Pancreas (tissue), 10 donors: ENCODE measurements at regions not wholly inside any gene's neighbourhood (a gene's known extent, or its start where the extent isn't known, plus 50 kb on each side); places are given as distances from the start of the nearest gene placed in this dataset.
A peak's percentile ranks its signal among the peaks of the same experiment; 100 is the strongest.

Experiments used
- ATAC-seq, 4 donors: fragments of 200-7000 bp; cut with Tn5 transposase; one replicate each; pipeline versions ENCODE4 v1.8.0 to v1.9.1; 2020; ENCODE audit warnings: mild to moderate bottlenecking in 4 of 4, moderate library complexity in 4 of 4
- DNase-seq, 6 donors: peaks; one replicate each; pipeline ENCODE4 v3.0.0-alpha.2; 2020
- FAIRE-seq: peaks from 2 replicates; lab custom pipeline; 2012; peaks lifted over from hg19 to GRCh38; lab: Jason Lieb, UNC
- H3K27ac ChIP-seq, 4 donors: fragments of 200-600 bp; sonication (generic); 1 replicate in 3 of 4; 2 replicates in 1 of 4; pipeline versions ENCODE4 v1.5.0 to v1.8.0; 2020
- H3K27me3 ChIP-seq, 4 donors: fragments of 200-600 bp; one replicate each; pipeline ENCODE4 v1.8.0; 2021
- H3K36me3 ChIP-seq, 3 donors: fragments of 200-600 bp; sonication (generic) in 1 of 3; one replicate each; pipeline versions ENCODE4 v1.5.0 to v1.8.0; 2020 to 2021
- H3K4me1 ChIP-seq, 3 donors: fragments of 200-600 bp; one replicate each; pipeline ENCODE4 v1.8.0; 2021
- H3K4me3 ChIP-seq, 4 donors: fragments of 200-600 bp; sonication (generic) in 2 of 4; one replicate each; pipeline versions ENCODE4 v1.5.0 to v1.8.0; 2020 to 2021
- H3K9me3 ChIP-seq, 4 donors: fragments of 200-600 bp; one replicate each; pipeline ENCODE4 v1.8.0; 2021
- WGBS, 2 donors: extraction: QIAGEN DNeasy Blood & Tissue Kit; methylation state at CpG; one replicate each; pipeline ENCODE4 v1.1.7; 2013; 5-methylcytosine and 5-hydroxymethylcytosine counted together
- intact Hi-C, 3 donors: fragments of 100-400 bp; cut with DNase I; formaldehyde crosslinking; loops; one replicate each; pipeline versions ENCODE4 v1.11.1 to v1.14.2; 2022
- TF ChIP-seq, protein P1 (sequence below), 4 donors: fragments of 200-600 bp; sonication (generic) in 3 of 4; IDR thresholded peaks; one replicate each; pipeline versions ENCODE4 v1.5.0 to v1.8.0; 2021; ENCODE audit warnings: antibody characterized with exemption in 4 of 4
- donor health status: healthy with polysubstance abuse.
- donor health status: DM: no; HTN: no; CAD: no; lungs with moderate emphysema.
- donor health status: DM: no; HTN: no; CAD: no.
- donor health status: control.
- donor health status: control.
- donor health status: Bipolar disorder and iron deficiency.
- donor health status: DM: yes; HTN: yes; CAD: no.
- donor health status: DM: no; HTN: no; CAD: no.
- donor health status: DM: no; HTN: no; CAD: no.
- donor health status: DM: yes; HTN: yes; CAD: no.

DNA sequence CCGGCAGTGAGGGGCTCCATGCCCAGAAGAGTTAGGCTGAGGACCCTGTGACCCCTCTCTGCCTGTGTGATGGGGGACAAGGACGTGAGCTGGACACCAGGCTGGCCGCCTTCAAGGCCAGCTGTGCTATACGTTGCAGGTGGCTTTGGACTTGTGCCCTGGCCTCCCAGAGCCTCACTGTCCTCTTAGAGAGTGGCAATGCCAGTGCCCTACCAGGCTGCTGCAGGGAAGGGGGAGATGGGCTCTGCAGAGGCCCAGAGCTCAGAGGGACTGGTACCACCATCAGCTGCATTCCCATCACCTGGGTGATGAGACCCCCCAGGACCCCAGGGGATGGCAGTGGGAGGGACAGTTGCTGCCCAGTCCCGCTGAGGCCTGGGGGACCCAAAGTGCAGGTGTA lies 90.4 kb upstream of the SHISAL1 start:
- no peaks in the 10 kb centered on the region for H3K9me3 ChIP-seq
- DNase-seq = peak in 1 of 6 donors; percentile 30
- no peak overlapping the region for H3K27ac ChIP-seq
- 71 to 78% methylated on average over 5 of the region's 5 CpGs for WGBS, 2 donors
- intact Hi-C loops = no loop called here
- H3K27me3 ChIP-seq = no peaks in the 10 kb centered on the region
- no peak overlapping the region for H3K4me3 ChIP-seq
- no peaks in the 10 kb centered on the region for H3K36me3 ChIP-seq
- no peak for FAIRE-seq
- TF ChIP-seq, protein P1, sequence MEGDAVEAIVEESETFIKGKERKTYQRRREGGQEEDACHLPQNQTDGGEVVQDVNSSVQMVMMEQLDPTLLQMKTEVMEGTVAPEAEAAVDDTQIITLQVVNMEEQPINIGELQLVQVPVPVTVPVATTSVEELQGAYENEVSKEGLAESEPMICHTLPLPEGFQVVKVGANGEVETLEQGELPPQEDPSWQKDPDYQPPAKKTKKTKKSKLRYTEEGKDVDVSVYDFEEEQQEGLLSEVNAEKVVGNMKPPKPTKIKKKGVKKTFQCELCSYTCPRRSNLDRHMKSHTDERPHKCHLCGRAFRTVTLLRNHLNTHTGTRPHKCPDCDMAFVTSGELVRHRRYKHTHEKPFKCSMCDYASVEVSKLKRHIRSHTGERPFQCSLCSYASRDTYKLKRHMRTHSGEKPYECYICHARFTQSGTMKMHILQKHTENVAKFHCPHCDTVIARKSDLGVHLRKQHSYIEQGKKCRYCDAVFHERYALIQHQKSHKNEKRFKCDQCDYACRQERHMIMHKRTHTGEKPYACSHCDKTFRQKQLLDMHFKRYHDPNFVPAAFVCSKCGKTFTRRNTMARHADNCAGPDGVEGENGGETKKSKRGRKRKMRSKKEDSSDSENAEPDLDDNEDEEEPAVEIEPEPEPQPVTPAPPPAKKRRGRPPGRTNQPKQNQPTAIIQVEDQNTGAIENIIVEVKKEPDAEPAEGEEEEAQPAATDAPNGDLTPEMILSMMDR (IDR thresholded peaks at IDR 0.05) = no peak
- no peaks in the 10 kb centered on the region for H3K4me1 ChIP-seq
- ATAC-seq = no peak

DNA sequence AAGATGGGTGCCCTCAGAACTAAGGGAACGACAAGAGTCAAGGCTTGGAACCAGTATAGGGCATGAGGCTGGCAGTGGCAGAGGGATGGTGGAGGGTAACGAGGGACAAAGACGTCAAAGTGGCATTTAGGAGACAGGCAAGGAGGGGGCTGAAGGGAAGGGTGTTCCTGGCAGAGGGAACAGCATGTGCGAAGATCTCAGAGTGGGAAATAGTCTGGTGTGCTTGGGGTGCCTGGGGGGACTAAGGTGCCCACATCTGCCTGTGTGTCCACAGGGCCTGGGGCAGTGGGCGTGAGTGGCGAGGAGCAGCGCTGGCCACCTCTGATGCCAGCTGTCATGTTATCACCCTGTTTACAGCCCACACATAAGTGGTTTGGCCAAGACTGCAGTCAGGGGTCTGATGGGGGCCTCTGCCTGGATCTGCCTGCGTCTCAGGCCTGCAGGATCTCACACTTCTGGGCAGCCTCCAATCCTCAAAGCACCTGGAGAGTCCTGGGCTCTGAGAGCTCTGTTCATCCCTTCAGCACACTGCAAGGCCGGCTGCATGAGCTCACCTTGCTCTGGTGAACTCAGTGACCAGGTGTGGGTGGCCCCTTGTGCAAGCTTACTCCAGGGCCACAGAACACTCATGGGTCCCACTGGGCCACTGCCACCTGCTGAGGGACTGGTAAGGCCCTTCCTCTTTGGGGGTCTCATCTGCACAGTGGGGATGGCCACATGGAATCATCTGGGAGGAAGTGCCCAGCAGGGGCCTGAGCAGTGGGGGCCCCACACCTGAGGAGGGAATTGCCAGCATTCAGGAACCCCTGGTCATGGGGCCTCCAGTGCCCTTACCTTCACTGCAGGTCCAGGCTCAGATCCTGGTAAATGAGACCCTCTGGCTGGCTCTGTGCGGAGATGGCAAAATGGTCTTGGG lies 89.7 kb upstream of the SHISAL1 start:
- H3K27me3 ChIP-seq = no peaks in the 10 kb centered on the region
- intact Hi-C loops = no loop called here
- FAIRE-seq (no peak), DNase-seq (peak in 1 of 6 donors; percentile 14), ATAC-seq (no peak)
- no peaks in the 10 kb centered on the region for H3K4me1 ChIP-seq
- no peak overlapping the region for H3K4me3 ChIP-seq
- TF ChIP-seq, protein P1 (IDR thresholded peaks at IDR 0.05) = no peak
- 93 to 94% methylated on average over 10 of the region's 10 CpGs for whole genome bisulfite sequencing, 2 donors
- no peak overlapping the region for H3K27ac ChIP-seq
- no peaks in the 10 kb centered on the region for H3K9me3 ChIP-seq
- H3K36me3 ChIP-seq = no peaks in the 10 kb centered on the region

DNA sequence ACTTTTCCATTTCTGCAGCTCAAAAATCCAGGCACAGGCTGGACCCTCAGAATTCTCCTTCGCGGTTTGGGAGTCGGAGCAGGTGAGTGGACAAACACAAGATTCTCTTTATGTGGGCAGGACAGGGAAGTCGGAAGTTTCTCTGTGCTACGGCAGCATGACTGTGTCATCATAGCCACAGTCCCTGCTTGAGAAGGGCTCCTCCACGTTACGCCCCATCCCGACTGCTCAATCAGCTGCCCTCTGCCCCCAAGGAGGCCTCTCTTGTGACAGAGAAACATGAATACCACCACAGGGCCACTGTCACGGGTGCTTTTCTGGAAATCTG lies 89.0 kb upstream of the SHISAL1 start:
- H3K36me3 ChIP-seq = no peaks in the 10 kb centered on the region
- no peak overlapping the region for H3K27ac ChIP-seq
- no peak overlapping the region for H3K4me3 ChIP-seq
- intact Hi-C loops = no loop called here
- TF ChIP-seq, protein P1 (IDR thresholded peaks at IDR 0.05) = no peak
- H3K9me3 ChIP-seq = no peaks in the 10 kb centered on the region
- no peaks in the 10 kb centered on the region for H3K4me1 ChIP-seq
- ATAC-seq = no peak
- DNase-seq = no peak
- 66 to 76% methylated on average over 9 of the region's 9 CpGs for WGBS, 2 donors
- no peaks in the 10 kb centered on the region for H3K27me3 ChIP-seq
- no peak for FAIRE-seq

DNA sequence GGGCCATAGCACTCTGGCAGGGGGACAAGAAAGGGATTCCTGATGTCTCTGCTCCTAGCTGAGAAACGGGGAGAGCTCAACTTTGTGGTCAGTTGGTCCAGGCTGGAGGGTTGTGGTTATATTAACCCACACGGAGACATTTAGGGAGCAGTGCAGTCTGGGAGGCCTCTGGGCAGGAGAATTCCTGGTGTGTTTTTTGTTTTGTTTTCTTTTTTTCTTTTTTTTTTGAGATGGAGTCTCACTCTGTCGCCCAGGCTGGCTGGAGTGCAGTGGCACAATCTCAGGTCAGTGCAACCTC lies 88.0 kb upstream of the SHISAL1 start:
- no peaks in the 10 kb centered on the region for H3K36me3 ChIP-seq
- 82 to 86% methylated on average over 3 of the region's 3 CpGs for WGBS, 2 donors
- no peak for DNase-seq

More for the DNA sequence above, 88.0 kb upstream of the SHISAL1 start:
- intact Hi-C loops = no loop called here
- Histone ChIP-seq H3K9me3 (no peaks in the 10 kb centered on the region), H3K4me3 (no peak overlapping the region), H3K27ac (no peak overlapping the region), H3K27me3 (no peaks in the 10 kb centered on the region), H3K4me1 (no peaks in the 10 kb centered on the region)
- no peak for FAIRE-seq
- TF ChIP-seq, protein P1 (IDR thresholded peaks at IDR 0.05) = no peak
- ATAC-seq = no peak
